ENCODE measurements at regions not wholly inside any gene's neighbourhood (a gene's known extent, or its start where the extent isn't known, plus 50 kb on each side); places are given as distances from the start of the nearest gene placed in this dataset.
A peak's percentile ranks its signal among the peaks of the same experiment; 100 is the strongest.

DNA sequence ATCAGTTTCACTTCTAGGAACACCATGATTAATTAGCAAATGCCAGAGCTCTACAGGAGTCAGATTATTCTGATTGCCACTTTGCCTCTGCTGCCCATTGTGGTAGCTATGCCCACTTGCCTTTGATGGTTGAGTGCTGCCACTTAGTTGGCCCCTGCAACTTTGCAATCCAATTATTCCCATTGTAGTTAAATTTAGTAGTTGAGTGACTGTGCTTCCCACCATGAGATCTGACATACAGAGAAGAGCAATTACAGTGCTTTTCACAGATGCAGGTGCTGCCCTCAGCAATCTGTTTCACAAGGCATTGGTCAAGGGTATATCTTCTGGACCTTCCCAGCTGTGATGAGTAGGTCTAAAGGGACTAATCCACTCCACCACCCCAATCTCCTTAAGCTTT, 468.4 kb upstream of the RGS6 start:
- DNase-seq (ENCODE audit: low read depth), result no peak
- H3K4me3 ChIP-seq (ENCODE audit: low read depth, low read length), result no peak overlapping the region
- TF ChIP-seq, protein P1, sequence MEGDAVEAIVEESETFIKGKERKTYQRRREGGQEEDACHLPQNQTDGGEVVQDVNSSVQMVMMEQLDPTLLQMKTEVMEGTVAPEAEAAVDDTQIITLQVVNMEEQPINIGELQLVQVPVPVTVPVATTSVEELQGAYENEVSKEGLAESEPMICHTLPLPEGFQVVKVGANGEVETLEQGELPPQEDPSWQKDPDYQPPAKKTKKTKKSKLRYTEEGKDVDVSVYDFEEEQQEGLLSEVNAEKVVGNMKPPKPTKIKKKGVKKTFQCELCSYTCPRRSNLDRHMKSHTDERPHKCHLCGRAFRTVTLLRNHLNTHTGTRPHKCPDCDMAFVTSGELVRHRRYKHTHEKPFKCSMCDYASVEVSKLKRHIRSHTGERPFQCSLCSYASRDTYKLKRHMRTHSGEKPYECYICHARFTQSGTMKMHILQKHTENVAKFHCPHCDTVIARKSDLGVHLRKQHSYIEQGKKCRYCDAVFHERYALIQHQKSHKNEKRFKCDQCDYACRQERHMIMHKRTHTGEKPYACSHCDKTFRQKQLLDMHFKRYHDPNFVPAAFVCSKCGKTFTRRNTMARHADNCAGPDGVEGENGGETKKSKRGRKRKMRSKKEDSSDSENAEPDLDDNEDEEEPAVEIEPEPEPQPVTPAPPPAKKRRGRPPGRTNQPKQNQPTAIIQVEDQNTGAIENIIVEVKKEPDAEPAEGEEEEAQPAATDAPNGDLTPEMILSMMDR (IDR thresholded peaks at IDR 0.05; ENCODE audit: control insufficient read depth, extremely low read depth, insufficient read depth), result no peak

DNA sequence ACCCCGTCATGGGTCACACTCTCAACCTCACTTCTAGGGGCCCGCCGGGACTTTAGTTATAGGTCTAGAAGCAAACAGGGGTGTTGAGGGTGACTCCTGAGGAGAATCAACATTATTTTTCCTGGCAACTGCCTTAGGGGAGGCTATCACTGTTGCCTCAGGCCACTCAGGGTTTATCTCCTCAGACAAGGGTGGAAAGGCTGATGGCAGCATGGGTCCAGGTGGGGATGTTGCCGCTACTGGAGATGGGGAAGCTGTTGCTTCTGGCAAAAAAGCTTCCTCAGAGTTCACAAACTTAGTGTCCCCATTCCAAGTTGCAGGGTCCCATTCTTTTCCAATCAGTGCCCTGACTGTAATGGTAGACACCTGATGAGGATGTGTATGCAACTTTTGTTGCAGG, 467.4 kb upstream of the RGS6 start:
- no peak overlapping the region for H3K4me3 ChIP-seq (ENCODE audit: low read depth, low read length)
- DNase-seq (ENCODE audit: low read depth), result no peak
- TF ChIP-seq, protein P1 (IDR thresholded peaks at IDR 0.05; ENCODE audit: control insufficient read depth, extremely low read depth, insufficient read depth), result no peak

DNA sequence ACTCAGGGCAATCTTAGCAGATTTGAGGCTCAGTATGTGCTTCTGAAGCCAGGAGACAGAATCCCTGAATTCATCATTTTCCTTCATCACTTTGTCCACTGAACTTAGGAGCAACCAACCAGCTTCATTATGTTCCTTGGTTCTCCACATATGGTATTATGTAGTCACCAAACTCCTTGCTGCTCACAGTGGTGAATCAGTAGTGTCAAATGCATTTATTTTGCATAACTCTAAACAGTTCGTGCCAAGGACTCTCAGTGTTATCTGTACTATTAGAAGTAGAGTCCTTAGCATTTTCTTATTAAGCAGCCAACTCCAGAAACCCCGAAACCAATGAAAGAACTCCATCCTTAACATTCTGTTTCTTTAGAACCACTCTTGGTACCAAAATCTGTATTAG, 466.9 kb upstream of the RGS6 start:
- TF ChIP-seq, protein P1 (IDR thresholded peaks at IDR 0.05; ENCODE audit: control insufficient read depth, extremely low read depth, insufficient read depth), result no peak
- DNase-seq (ENCODE audit: low read depth), result no peak

DNA sequence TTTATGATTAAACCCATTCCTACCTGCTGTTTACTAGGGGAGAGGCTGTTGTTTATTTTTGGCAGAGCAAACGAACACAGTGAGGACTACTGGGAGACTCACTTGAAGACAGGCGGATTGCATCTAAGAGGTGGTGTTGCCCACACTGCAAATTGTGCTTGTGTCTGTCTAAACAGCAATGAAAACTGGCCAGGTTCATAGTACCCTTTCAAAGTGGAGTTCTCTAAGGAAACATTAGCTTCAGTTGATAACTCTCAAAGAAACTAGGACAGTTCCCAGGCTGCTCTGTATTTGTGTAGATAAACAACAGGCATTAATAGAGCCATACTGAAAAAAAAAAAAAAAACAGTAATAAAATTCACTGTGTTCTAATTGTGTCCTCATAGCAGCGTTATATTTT, 466.0 kb upstream of the RGS6 start:
- TF ChIP-seq, protein P1 (IDR thresholded peaks at IDR 0.05; ENCODE audit: control insufficient read depth, extremely low read depth, insufficient read depth), result no peak
- no peak overlapping the region for H3K4me3 ChIP-seq (ENCODE audit: low read depth, low read length)
- peak; percentile 33 for DNase-seq (ENCODE audit: low read depth)

More for the DNA sequence above, 466.9 kb upstream of the RGS6 start:
- H3K4me3 ChIP-seq (ENCODE audit: low read depth, low read length), result no peak overlapping the region

DNA sequence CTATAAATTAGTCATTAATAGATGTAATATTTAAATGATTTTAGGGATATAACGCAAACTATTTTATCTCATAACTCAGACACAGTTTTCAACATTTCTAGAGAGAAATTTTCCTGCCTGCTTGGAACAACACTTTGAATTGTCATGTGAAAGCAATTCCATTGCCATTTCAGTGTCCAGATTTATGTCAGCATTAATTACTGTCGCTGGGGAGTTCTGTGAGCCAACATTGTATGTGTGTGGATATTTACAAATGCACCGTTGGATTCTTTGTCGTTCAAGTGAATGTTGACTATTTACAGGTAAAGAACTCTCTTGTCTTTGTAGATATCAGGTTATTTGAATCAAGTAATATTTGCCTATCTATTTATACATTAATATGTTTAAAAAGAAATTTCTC, 465.3 kb upstream of the RGS6 start:
- H3K4me3 ChIP-seq (ENCODE audit: low read depth, low read length), result no peak overlapping the region
- no peak for DNase-seq (ENCODE audit: low read depth)
- TF ChIP-seq, protein P1 (IDR thresholded peaks at IDR 0.05; ENCODE audit: control insufficient read depth, extremely low read depth, insufficient read depth), result no peak

DNA sequence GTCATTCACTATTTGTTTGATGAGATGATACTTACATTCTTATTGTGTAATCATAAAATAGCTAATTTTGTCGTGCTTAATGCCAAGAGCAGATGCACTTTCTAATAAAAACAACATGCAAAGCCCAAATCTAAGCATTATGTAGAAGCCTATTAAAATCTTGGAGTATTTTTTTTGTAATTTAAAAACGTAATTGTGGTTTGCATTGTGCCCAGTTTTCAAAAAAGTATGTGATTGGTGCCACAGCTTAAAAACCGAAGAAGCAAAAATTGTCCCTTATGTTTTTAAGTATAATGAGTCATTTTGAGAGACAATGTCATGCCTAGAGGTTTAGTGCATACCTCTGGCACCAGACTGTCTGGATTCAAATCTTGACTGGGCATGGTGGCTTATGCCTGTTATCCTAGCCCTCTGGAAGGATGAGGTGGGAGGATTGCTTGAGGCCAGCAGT, 464.8 kb upstream of the RGS6 start:
- no peak overlapping the region for H3K4me3 ChIP-seq (ENCODE audit: low read depth, low read length)
- TF ChIP-seq, protein P1 (IDR thresholded peaks at IDR 0.05; ENCODE audit: control insufficient read depth, extremely low read depth, insufficient read depth), result no peak
- DNase-seq (ENCODE audit: low read depth), result no peak

DNA sequence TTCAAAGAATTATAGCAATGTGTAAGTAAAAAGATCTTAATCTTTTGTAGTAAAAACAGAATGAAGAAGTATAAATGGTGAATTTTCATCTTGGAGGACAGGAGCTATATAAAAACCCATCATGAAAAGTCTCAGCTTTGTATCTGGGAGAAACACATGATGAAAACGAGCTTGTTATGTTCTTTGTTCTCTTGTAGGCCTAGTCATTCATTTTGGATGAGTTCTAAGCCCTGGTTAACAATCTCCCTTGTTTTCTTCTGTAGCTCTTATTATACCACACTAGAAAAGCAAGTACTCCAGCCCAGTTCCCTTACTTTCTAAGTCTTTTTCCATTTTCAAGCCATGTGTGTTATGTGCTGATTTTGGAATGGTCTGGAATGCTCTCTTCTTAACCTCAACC, 463.5 kb upstream of the RGS6 start:
- DNase-seq (ENCODE audit: low read depth), result no peak
- TF ChIP-seq, protein P1 (IDR thresholded peaks at IDR 0.05; ENCODE audit: control insufficient read depth, extremely low read depth, insufficient read depth), result no peak
- H3K4me3 ChIP-seq (ENCODE audit: low read depth, low read length), result no peak overlapping the region

Measured in LNCaP clone FGC (cell line).